Right atrium auricular region (tissue), 2 donors: ENCODE measurements at regions not wholly inside any gene's neighbourhood (a gene's known extent, or its start where the extent isn't known, plus 50 kb on each side); places are given as distances from the start of the nearest gene placed in this dataset.

ENCODE experiments used
- DNase-seq: peaks from one replicate; pipeline ENCODE4 v3.0.0-alpha.2; 2019; ENCODE audit warnings: low spot score
- H3K27ac ChIP-seq, 2 donors: fragments of 200-600 bp; sonication (generic); 1 replicate in 1 of 2; 2 replicates in 1 of 2; pipeline ENCODE4 v1.5.1; 2016 to 2019
- H3K27me3 ChIP-seq, 2 donors: fragments of 200-600 bp; sonication (generic); one replicate each; pipeline versions ENCODE4 v1.5.1 to v1.6.0; 2017 to 2019
- H3K36me3 ChIP-seq: fragments of 200-600 bp; sonication (generic); one replicate; pipeline ENCODE4 v1.5.1; 2016
- H3K4me1 ChIP-seq, 2 donors: fragments of 200-600 bp; sonication (generic); one replicate each; pipeline versions ENCODE4 v1.5.1 to v1.6.0; 2017 to 2019
- H3K4me3 ChIP-seq, 2 donors: fragments of 200-600 bp; sonication (generic); 1 replicate in 1 of 2; 2 replicates in 1 of 2; pipeline ENCODE4 v1.5.1; 2017 to 2019; ENCODE audit warnings: mild to moderate bottlenecking in 1 of 2, moderate library complexity in 1 of 2
- H3K9me3 ChIP-seq, 2 donors: fragments of 200-600 bp; sonication (generic); one replicate each; pipeline ENCODE4 v1.5.1; 2019
- CTCF ChIP-seq, 2 donors: fragments of 200-600 bp; sonication (generic); IDR thresholded peaks; one replicate each; pipeline ENCODE4 v1.5.1; 2019; ENCODE audit warnings: antibody characterized with exemption in 2 of 2

- TF ChIP-seq CTCF (IDR thresholded peaks at IDR 0.05), result no peak
- no peak overlapping the region for H3K4me3 ChIP-seq
- no peak overlapping the region for H3K27ac ChIP-seq
- peaks cover 3% of the 10 kb centered on the region for H3K36me3 ChIP-seq
- no peaks in the 10 kb centered on the region for H3K27me3 ChIP-seq
- DNase-seq, result no peak
- H3K4me1 ChIP-seq, result no peaks in the 10 kb centered on the region
- no peaks in the 10 kb centered on the region for H3K9me3 ChIP-seq
Measured at GRCh38 chr16:14333361-14333760, 262.2 kb downstream of the MRTFB start.

GRCh38 chr16:14331020-14331419, 259.9 kb downstream of the MRTFB start:
- no peak for DNase-seq
- Histone ChIP-seq H3K27me3 (no peaks in the 10 kb centered on the region), H3K4me3 (no peak overlapping the region), H3K4me1 (peaks cover 0 to 8% of the 10 kb centered on the region in 2 donors), H3K36me3 (peaks cover 9% of the 10 kb centered on the region), H3K27ac (no peak overlapping the region), H3K9me3 (no peaks in the 10 kb centered on the region)
- no peak for TF ChIP-seq CTCF (IDR thresholded peaks at IDR 0.05)

GRCh38 chr16:14329727-14330350, 258.7 kb downstream of the MRTFB start:
- Histone ChIP-seq H3K9me3 (no peaks in the 10 kb centered on the region), H3K4me1 (peaks cover 0 to 19% of the 10 kb centered on the region in 2 donors), H3K27me3 (no peaks in the 10 kb centered on the region), H3K36me3 (peaks cover 9% of the 10 kb centered on the region), H3K4me3 (no peak overlapping the region), H3K27ac (no peak overlapping the region)
- no peak for TF ChIP-seq CTCF (IDR thresholded peaks at IDR 0.05)
- no peak for DNase-seq

- peak overlapping the region in 1 of 2 donors; percentile 14 for H3K27ac ChIP-seq
- no peak overlapping the region for H3K4me3 ChIP-seq
- no peaks in the 10 kb centered on the region for H3K9me3 ChIP-seq
- no peak for TF ChIP-seq CTCF (IDR thresholded peaks at IDR 0.05)
- H3K36me3 ChIP-seq, result peaks cover 9% of the 10 kb centered on the region
- no peak for DNase-seq
- no peaks in the 10 kb centered on the region for H3K27me3 ChIP-seq
- peaks cover 0 to 19% of the 10 kb centered on the region in 2 donors for H3K4me1 ChIP-seq
Measured at GRCh38 chr16:14325502-14326401, 254.6 kb downstream of the MRTFB start.

GRCh38 chr16:14324581-14324980, 253.5 kb downstream of the MRTFB start:
- Histone ChIP-seq H3K27ac (no peak overlapping the region), H3K4me3 (no peak overlapping the region), H3K36me3 (peaks cover 9% of the 10 kb centered on the region), H3K9me3 (no peaks in the 10 kb centered on the region), H3K27me3 (no peaks in the 10 kb centered on the region), H3K4me1 (peaks cover 0 to 19% of the 10 kb centered on the region in 2 donors)
- no peak for DNase-seq
- no peak for TF ChIP-seq CTCF (IDR thresholded peaks at IDR 0.05)
